Adrenal gland (tissue), 5 donors: ENCODE measurements at regions not wholly inside any gene's neighbourhood (a gene's known extent, or its start where the extent isn't known, plus 50 kb on each side); places are given as distances from the start of the nearest gene placed in this dataset.

Source experiments
- CTCF ChIP-seq, 6 experiments: fragments of 450-650 bp in 4 of 6; fragments of 200-600 bp in 2 of 6; sonication (generic) in 1 of 6; IDR thresholded peaks; 1 replicate in 5 of 6; 2 replicates in 1 of 6; pipeline versions ENCODE4 v1.5.1 to v1.8.0; 2016 to 2021; ENCODE audit warnings: antibody characterized with exemption in 6 of 6, mild to moderate bottlenecking in 2 of 6, moderate library complexity in 1 of 6
- POLR2A ChIP-seq, 2 donors: fragments of 450-650 bp; IDR thresholded peaks; one replicate each; pipeline ENCODE4 v1.6.1; 2017; ENCODE audit warnings: antibody characterized with exemption in 2 of 2, mild to moderate bottlenecking in 2 of 2, moderate library complexity in 1 of 2
- donor health status: DM: no; HTN: no; CAD: no.

- no peak for TF ChIP-seq POLR2A (IDR thresholded peaks at IDR 0.05)
- no peak for TF ChIP-seq CTCF (IDR thresholded peaks at IDR 0.05)
Measured at GRCh38 chr2:217563565-217563964, 439.2 kb downstream of the TNS1 start.
